ENCODE measurements at regions not wholly inside any gene's neighbourhood (a gene's known extent, or its start where the extent isn't known, plus 50 kb on each side); places are given as distances from the start of the nearest gene placed in this dataset.
A peak's percentile ranks its signal among the peaks of the same experiment; 100 is the strongest.

DNA sequence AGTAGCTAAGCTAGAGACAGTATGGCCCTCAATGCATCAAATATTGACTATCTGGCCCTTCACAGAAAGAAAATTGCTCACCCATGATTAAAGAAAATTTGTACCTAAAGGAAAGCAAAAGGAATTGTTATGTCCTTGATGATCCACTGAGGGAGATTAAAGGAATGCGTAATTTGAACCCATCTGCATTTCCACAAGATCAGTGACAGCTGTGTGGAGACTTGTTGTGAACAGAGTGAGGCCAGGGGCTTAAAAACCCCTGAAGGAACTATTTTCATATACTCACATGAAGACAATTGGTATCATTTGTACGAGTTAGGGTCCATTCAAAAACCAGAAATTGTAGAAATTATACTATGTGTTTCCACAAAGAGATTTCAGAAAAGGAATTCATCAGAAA lies 1908.1 kb upstream of the SEL1L start:
- no peaks in the 10 kb centered on the region for H3K4me1 ChIP-seq
- no peaks in the 10 kb centered on the region for H3K27me3 ChIP-seq
- no peaks in the 10 kb centered on the region for H3K36me3 ChIP-seq
- no peak overlapping the region for H3K4me3 ChIP-seq
- TF ChIP-seq CTCF (IDR thresholded peaks at IDR 0.05) = no peak
- DNase-seq = no peak
- no peaks in the 10 kb centered on the region for H3K9me3 ChIP-seq
- H3K27ac ChIP-seq = no peak overlapping the region
- intact Hi-C loops (cut with DNase I) = no loop called here
- no peak overlapping the region for H3K9ac ChIP-seq (ENCODE audit: low read depth in 2 of 2, low read length in 2 of 2)

GRCh38 chr14:83455561-83455960 lies 1921.9 kb upstream of the SEL1L start:
- intact Hi-C loops (cut with DNase I) = no loop called here
- H3K9ac ChIP-seq (ENCODE audit: low read depth in 2 of 2, low read length in 2 of 2) = no peak overlapping the region
- no peak for DNase-seq
- no peaks in the 10 kb centered on the region for H3K4me1 ChIP-seq
- no peak overlapping the region for H3K4me3 ChIP-seq
- no peaks in the 10 kb centered on the region for H3K36me3 ChIP-seq
- TF ChIP-seq CTCF (IDR thresholded peaks at IDR 0.05) = no peak
- no peaks in the 10 kb centered on the region for H3K9me3 ChIP-seq
- H3K27me3 ChIP-seq = no peaks in the 10 kb centered on the region
- no peak overlapping the region for H3K27ac ChIP-seq

DNA sequence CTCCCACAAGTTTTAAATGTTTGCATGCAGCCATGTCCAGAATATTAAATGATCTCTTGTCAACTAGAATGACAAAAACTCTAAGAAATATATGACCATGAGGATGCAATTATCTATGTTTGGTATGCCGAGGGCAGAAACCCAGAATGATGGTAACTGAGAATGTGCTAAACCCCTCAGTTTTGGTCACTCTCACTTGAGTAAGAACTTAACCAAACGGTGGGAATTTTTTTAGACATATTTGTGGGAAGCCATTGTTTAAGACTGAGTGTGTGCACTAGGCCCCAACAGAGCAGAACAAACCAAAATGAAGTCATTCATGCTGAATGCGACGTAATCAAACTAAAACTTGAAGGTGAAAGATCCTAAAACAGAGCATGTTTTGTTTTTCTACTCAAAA lies 1927.9 kb upstream of the SEL1L start:
- intact Hi-C loops (cut with DNase I) = loop anchor here (5.0 kb wide), 1 partner anchor 159 kb away; no protein-coding TSS in a partner anchor
- DNase-seq = no peak
- no peak overlapping the region for H3K9ac ChIP-seq (ENCODE audit: low read depth in 2 of 2, low read length in 2 of 2)
- no peaks in the 10 kb centered on the region for H3K27me3 ChIP-seq
- no peak overlapping the region for H3K4me3 ChIP-seq
- no peaks in the 10 kb centered on the region for H3K36me3 ChIP-seq
- H3K4me1 ChIP-seq = no peaks in the 10 kb centered on the region
- no peak overlapping the region for H3K27ac ChIP-seq
- TF ChIP-seq CTCF (IDR thresholded peaks at IDR 0.05) = no peak
- no peaks in the 10 kb centered on the region for H3K9me3 ChIP-seq

DNA sequence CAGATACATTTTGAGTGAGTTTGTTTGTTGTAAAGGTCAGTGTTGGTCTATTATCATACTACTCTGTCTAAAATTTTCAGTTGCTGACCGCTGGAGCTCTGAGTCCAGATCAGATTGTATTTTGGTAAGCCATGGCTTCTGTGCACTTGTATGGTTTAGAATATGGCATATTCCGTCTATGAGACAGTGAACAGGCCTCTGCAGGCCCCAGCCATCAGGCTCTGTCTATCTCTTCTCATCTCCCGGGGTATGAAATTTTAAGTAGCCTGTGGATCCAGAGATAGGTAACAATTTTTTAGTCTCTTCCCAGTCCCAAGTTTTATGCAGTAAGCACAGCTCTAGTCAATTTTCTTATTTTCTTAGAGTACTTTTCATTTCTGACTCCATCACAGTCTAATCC lies 1929.1 kb upstream of the SEL1L start:
- H3K4me3 ChIP-seq = no peak overlapping the region
- H3K9ac ChIP-seq (ENCODE audit: low read depth in 2 of 2, low read length in 2 of 2) = no peak overlapping the region
- H3K9me3 ChIP-seq = no peaks in the 10 kb centered on the region
- TF ChIP-seq CTCF (IDR thresholded peaks at IDR 0.05) = no peak
- DNase-seq = no peak
- H3K4me1 ChIP-seq = no peaks in the 10 kb centered on the region
- intact Hi-C loops (cut with DNase I) = loop anchor here (5.0 kb wide), 1 partner anchor 160 kb away; no protein-coding TSS in a partner anchor
- H3K27ac ChIP-seq = no peak overlapping the region
- H3K36me3 ChIP-seq = no peaks in the 10 kb centered on the region
- no peaks in the 10 kb centered on the region for H3K27me3 ChIP-seq

DNA sequence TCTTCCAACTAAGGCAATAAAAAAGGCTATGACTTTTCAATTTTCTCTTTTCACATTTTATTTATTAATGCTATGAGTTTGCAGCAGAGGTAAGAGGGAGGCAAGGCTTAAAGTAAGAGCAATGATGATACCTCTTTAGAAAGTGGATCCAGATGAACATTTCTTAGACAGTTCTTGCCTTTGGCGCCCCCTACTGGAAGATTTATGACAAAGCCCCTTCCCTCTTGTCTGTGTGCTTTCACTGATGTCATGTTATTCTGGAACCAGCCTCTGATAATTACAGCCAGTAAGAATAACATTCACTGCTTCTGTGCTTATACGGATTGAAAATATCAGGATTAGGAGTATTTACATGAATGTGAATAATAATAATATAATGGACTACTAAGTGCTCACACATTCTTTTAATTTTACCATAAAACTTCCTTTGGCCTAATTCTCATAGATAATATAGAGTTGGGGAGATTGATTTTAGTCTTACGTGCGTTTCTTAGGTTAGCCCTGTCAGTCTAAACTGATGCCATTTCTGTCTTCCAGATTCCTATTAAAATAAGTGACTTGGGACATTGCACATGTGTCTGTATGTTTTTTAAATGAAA lies 1929.9 kb upstream of the SEL1L start:
- Histone ChIP-seq H3K9ac (ENCODE audit: low read depth in 2 of 2, low read length in 2 of 2) (no peak overlapping the region), H3K27ac (no peak overlapping the region), H3K9me3 (no peaks in the 10 kb centered on the region), H3K4me3 (no peak overlapping the region), H3K4me1 (no peaks in the 10 kb centered on the region), H3K36me3 (no peaks in the 10 kb centered on the region), H3K27me3 (no peaks in the 10 kb centered on the region)
- TF ChIP-seq CTCF (IDR thresholded peaks at IDR 0.05) = peak; percentile 49
- peak; percentile 33 for DNase-seq
- intact Hi-C loops (cut with DNase I) = loop anchor here (5.0 kb wide), 1 partner anchor 161 kb away; no protein-coding TSS in a partner anchor
